ENCODE measurements at regions not wholly inside any gene's neighbourhood (a gene's known extent, or its start where the extent isn't known, plus 50 kb on each side); places are given as distances from the start of the nearest gene placed in this dataset.

DNA sequence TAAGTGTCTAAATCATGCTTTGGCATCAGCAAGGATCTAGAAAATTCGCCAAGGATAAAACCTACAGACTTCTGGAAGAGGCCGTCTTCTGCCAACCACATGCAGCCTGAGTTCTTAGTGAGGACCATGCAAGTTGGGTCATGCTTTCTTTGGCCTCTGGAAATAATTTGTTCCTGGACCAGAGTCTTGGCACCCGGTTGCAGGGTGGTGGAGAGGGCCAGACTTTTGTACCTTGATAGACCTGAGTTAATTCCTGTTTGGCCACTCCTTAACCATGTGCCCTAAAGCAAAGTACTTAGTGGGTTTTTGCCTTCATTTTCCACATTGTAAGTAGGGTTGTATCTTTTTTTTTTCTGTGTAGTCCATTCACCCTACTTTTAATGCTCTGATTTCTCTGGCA, 283.4 kb upstream of the IRX5 start:
- TF ChIP-seq, protein P1, sequence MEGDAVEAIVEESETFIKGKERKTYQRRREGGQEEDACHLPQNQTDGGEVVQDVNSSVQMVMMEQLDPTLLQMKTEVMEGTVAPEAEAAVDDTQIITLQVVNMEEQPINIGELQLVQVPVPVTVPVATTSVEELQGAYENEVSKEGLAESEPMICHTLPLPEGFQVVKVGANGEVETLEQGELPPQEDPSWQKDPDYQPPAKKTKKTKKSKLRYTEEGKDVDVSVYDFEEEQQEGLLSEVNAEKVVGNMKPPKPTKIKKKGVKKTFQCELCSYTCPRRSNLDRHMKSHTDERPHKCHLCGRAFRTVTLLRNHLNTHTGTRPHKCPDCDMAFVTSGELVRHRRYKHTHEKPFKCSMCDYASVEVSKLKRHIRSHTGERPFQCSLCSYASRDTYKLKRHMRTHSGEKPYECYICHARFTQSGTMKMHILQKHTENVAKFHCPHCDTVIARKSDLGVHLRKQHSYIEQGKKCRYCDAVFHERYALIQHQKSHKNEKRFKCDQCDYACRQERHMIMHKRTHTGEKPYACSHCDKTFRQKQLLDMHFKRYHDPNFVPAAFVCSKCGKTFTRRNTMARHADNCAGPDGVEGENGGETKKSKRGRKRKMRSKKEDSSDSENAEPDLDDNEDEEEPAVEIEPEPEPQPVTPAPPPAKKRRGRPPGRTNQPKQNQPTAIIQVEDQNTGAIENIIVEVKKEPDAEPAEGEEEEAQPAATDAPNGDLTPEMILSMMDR (IDR thresholded peaks at IDR 0.05), result no peak
- Mint-ChIP-seq H3K27me3 (ENCODE audit: insufficient read depth) (peaks cover 8% of the 10 kb centered on the region), H3K27ac (no peak overlapping the region), H3K4me3 (no peak overlapping the region), H3K36me3 (ENCODE audit: low read depth) (no peaks in the 10 kb centered on the region), H3K9me3 (no peaks in the 10 kb centered on the region), H3K4me1 (ENCODE audit: low read depth) (peaks cover 4% of the 10 kb centered on the region; the same call in 1 of the 2 replicates)
- DNase-seq, result no peak

DNA sequence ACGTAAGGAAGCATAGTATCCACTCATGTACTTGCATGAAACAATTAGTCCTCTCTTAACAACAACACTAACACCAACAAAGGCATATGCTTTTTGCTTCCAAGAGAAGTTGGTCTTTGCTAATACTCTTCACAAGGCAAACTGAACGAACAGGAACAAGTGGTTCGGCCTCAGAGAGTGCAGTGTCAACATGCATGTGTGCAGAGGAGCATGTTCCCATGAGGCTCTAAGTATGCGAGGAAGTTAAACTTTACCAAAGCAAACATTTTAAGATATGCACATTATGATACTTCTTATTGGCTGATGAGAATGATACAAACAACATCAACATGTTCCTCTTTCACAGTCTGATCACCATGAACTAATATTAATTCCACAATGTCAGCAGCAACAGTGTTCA, 285.3 kb upstream of the IRX5 start:
- Mint-ChIP-seq H3K4me3 (no peak overlapping the region), H3K27me3 (ENCODE audit: insufficient read depth) (peaks cover 13% of the 10 kb centered on the region), H3K4me1 (ENCODE audit: low read depth) (no peaks in the 10 kb centered on the region; the same call in 1 of the 2 replicates), H3K9me3 (no peaks in the 10 kb centered on the region), H3K36me3 (ENCODE audit: low read depth) (no peaks in the 10 kb centered on the region), H3K27ac (no peak overlapping the region)
- TF ChIP-seq, protein P1 (IDR thresholded peaks at IDR 0.05), result no peak
- DNase-seq, result no peak

DNA sequence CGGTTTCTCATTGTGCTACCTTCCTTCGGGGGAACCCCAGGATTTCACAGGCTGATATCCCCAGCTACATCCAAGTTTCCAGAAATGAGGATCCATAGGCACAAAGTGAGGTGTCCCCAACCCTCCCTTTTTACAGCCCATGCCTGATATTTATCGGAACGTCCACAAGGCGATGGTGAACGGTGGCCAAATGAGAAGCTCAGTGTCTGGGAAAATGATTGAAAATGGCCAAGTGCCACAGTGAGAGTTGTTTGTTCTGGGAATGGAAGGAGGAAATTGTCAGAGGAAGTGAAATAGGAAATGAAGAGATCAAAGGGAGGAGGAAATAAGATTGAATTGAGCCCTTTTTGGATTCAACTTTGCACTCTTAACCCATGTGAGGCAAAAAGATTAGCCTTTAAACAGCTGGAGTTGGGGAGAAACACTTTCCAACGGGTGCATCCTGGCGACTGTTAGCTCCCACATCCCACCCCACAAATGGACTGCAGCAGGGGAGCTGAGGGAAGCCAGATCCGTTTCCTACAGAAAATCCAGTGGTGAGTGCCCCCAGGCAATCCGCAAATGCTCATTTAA, 294.4 kb upstream of the IRX5 start:
- H3K4me1 Mint-ChIP-seq (ENCODE audit: low read depth), result peaks cover 23% of the 10 kb centered on the region; the same call in 1 of the 2 replicates
- no peaks in the 10 kb centered on the region for H3K9me3 Mint-ChIP-seq
- H3K36me3 Mint-ChIP-seq (ENCODE audit: low read depth), result no peaks in the 10 kb centered on the region
- H3K4me3 Mint-ChIP-seq, result no peak overlapping the region
- TF ChIP-seq, protein P1 (IDR thresholded peaks at IDR 0.05), result no peak
- no peak overlapping the region for H3K27ac Mint-ChIP-seq
- peaks cover 7% of the 10 kb centered on the region for H3K27me3 Mint-ChIP-seq (ENCODE audit: insufficient read depth)
- DNase-seq, result no peak

DNA sequence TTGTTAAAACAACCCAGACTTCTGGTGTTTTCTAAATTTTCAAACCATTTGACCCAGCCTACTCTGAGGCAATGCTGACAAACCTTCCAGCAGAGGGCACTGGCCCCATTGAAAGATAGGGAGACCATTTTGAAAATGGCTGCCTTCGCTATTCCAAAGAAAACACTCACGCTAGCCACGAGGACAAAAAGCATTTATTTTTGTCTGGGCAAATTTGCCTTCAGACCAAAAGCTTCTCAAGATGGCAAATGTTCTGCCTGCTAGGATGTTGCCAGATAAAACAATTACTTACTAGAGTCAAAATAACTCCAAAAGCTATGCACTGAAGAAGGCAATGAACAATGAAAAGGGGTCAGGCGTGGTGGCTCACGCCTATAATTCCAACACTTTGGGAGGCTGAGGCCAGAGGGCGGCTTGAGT, 296.7 kb upstream of the IRX5 start:
- Mint-ChIP-seq H3K27me3 (ENCODE audit: insufficient read depth) (peaks cover 2% of the 10 kb centered on the region; the same call in 1 of the 2 replicates), H3K27ac (no peak overlapping the region), H3K9me3 (no peaks in the 10 kb centered on the region), H3K4me3 (no peak overlapping the region), H3K4me1 (ENCODE audit: low read depth) (peaks cover 32% of the 10 kb centered on the region), H3K36me3 (ENCODE audit: low read depth) (no peaks in the 10 kb centered on the region)
- no peak for DNase-seq
- TF ChIP-seq, protein P1 (IDR thresholded peaks at IDR 0.05), result peak; percentile 71

DNA sequence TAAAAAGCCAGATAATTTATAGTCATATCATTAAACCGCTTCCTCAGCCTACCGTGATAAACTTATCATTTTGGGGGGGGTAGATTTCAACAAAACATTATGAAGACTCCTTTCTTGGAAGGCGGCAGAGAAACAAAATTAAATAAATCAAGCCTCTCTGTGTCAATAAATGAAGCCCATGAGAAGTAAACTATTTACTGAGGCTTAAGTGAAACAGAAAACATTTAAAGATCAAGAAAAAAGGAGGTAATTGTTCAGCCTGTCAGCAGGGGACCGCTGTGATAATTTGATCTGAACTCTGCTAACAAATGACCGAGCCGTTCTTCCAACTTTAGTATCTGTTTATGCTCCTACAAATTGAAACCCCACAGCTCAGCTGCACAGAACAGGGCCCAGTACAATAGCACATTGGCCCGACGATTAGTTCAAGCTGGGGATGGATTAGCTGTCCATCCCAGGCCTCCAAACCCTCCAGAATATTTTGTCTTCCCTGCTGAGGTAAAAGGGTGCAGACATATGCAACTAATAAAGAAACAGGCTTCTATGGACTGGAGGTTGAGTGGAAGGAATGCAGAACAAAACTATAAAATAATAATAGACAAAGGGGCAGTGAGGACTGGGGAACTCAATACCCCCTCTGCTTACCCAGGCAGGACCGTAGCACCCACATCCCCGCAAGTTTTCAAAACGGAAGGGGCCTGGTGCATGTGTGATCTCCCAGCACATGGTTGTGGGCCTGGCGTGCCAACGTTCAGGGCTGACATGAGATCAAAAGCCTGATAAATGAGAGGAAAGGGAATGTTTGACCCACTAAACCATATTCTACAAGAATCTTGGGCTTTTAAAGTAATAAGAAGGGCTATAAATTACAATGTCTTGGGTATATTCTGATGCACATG, 298.1 kb upstream of the IRX5 start:
- TF ChIP-seq, protein P1 (IDR thresholded peaks at IDR 0.05), result no peak
- peak overlapping the region; percentile 12; the same call in 1 of the 2 replicates for H3K4me3 Mint-ChIP-seq
- no peaks in the 10 kb centered on the region for H3K36me3 Mint-ChIP-seq (ENCODE audit: low read depth)
- H3K9me3 Mint-ChIP-seq, result no peaks in the 10 kb centered on the region
- peaks cover 32% of the 10 kb centered on the region for H3K4me1 Mint-ChIP-seq (ENCODE audit: low read depth)
- H3K27me3 Mint-ChIP-seq (ENCODE audit: insufficient read depth), result peaks cover 2% of the 10 kb centered on the region; the same call in 1 of the 2 replicates
- DNase-seq, result no peak
- H3K27ac Mint-ChIP-seq, result no peak overlapping the region

All from HFFc6 (cell line).